Stomach (tissue), 8 donors: ENCODE measurements at regions not wholly inside any gene's neighbourhood (a gene's known extent, or its start where the extent isn't known, plus 50 kb on each side); places are given as distances from the start of the nearest gene placed in this dataset.

Experiments
- DNase-seq, 2 donors: peaks; one replicate each; pipeline versions ENCODE4 v3.0.0 to v3.0.0-alpha.2; 2013 to 2019
- H3K27ac ChIP-seq, 5 donors: fragments of 200-600 bp in 4 of 5; sonication (generic) in 4 of 5; one replicate each; pipeline ENCODE4 v1.5.1; 2013 to 2019; ENCODE audit warnings: mild to moderate bottlenecking in 1 of 5, moderate library complexity in 1 of 5
- H3K27me3 ChIP-seq, 3 donors: fragments of 200-600 bp; sonication (generic); one replicate each; pipeline ENCODE4 v1.5.1; 2017 to 2019; ENCODE audit warnings: mixed run types in 1 of 3
- H3K36me3 ChIP-seq, 4 donors: fragments of 200-600 bp; sonication (generic); 1 replicate in 3 of 4; 2 replicates in 1 of 4; pipeline ENCODE4 v1.5.1; 2016 to 2019
- H3K4me1 ChIP-seq, 4 donors: fragments of 200-600 bp; sonication (generic); one replicate each; pipeline ENCODE4 v1.5.1; 2016 to 2019
- H3K4me3 ChIP-seq, 4 donors: fragments of 200-600 bp; sonication (generic) in 3 of 4; one replicate each; pipeline ENCODE4 v1.5.1; 2016 to 2019; ENCODE audit warnings: mild to moderate bottlenecking in 1 of 4
- H3K9me3 ChIP-seq, 4 donors: fragments of 200-600 bp; sonication (generic); one replicate each; pipeline ENCODE4 v1.5.1; 2016 to 2019
- CTCF ChIP-seq, 7 experiments: fragments of 450-650 bp in 4 of 7; fragments of 200-600 bp in 3 of 7; sonication (generic) in 3 of 7; IDR thresholded peaks; one replicate each; pipeline ENCODE4 v1.5.1; 2016 to 2019; ENCODE audit warnings: antibody characterized with exemption in 7 of 7, control low read depth in 2 of 7, mild to moderate bottlenecking in 1 of 7
- EP300 ChIP-seq: sonication (generic); formaldehyde crosslinking; IDR thresholded peaks from one replicate; pipeline ENCODE4 v1.6.1; 2017; ENCODE audit warnings: antibody characterized with exemption
- POLR2A ChIP-seq, 4 donors: fragments of 450-650 bp; IDR thresholded peaks; one replicate each; pipeline ENCODE4 v1.6.1; 2016; ENCODE audit warnings: antibody characterized with exemption in 4 of 4, control low read depth in 2 of 4, mild to moderate bottlenecking in 1 of 4, moderate library complexity in 1 of 4
- POLR2AphosphoS5 ChIP-seq, 3 donors: sonication (generic); formaldehyde crosslinking; IDR thresholded peaks; one replicate each; pipeline ENCODE4 v1.6.1; 2016; ENCODE audit warnings: antibody characterized with exemption in 3 of 3
- WGBS, 5 donors: extraction: QIAGEN DNeasy Blood & Tissue Kit in 3 of 5; methylation state at CpG; one replicate each; pipeline versions ENCODE4 v1.1.5 to v1.1.7; 2013 to 2018; 5-methylcytosine and 5-hydroxymethylcytosine counted together
- intact Hi-C: fragments of 100-400 bp; cut with DNase I; formaldehyde crosslinking; loops from one replicate; pipeline ENCODE4 v1.15.1; 2023; ENCODE audit warnings: low total_unique reads
- donor health status: healthy with polysubstance abuse.
- donor health status: Bipolar disorder and iron deficiency.
- donor health status: healthy.

- H3K36me3 ChIP-seq: no peaks in the 10 kb centered on the region
- no peak overlapping the region for H3K27ac ChIP-seq
- 50 to 84% (median 76%) methylated on average over 1 of the region's 1 CpG for WGBS, 5 donors
- H3K4me3 ChIP-seq: no peak overlapping the region
- intact Hi-C loops: no loop called here
- no peaks in the 10 kb centered on the region for H3K4me1 ChIP-seq
- TF ChIP-seq EP300 (no peak), CTCF (IDR thresholded peaks at IDR 0.05) (no peak), POLR2AphosphoS5 (IDR thresholded peaks at IDR 0.05) (no peak), POLR2A (IDR thresholded peaks at IDR 0.05) (no peak)
- H3K9me3 ChIP-seq: peaks cover 0 to 3% (median 0%) of the 10 kb centered on the region in 4 donors
- DNase-seq: no peak
- no peaks in the 10 kb centered on the region for H3K27me3 ChIP-seq
Measured at GRCh38 chr2:123500346-123500745, 524.7 kb upstream of the CNTNAP5 start.

GRCh38 chr2:123500988-123501387 lies 524.1 kb upstream of the CNTNAP5 start:
- TF ChIP-seq CTCF (IDR thresholded peaks at IDR 0.05): no peak
- no peak for TF ChIP-seq POLR2AphosphoS5 (IDR thresholded peaks at IDR 0.05)
- TF ChIP-seq POLR2A (IDR thresholded peaks at IDR 0.05): no peak
- no peak for TF ChIP-seq EP300
- Histone ChIP-seq H3K27ac (no peak overlapping the region), H3K9me3 (no peaks in the 10 kb centered on the region), H3K27me3 (no peaks in the 10 kb centered on the region), H3K4me1 (no peaks in the 10 kb centered on the region), H3K36me3 (no peaks in the 10 kb centered on the region), H3K4me3 (no peak overlapping the region)
- DNase-seq: no peak
- intact Hi-C loops: no loop called here
- 66 to 79% (median 70%) methylated on average over 2 of the region's 2 CpGs for WGBS, 5 donors

GRCh38 chr2:123502931-123503330 lies 522.2 kb upstream of the CNTNAP5 start:
- no peak for DNase-seq
- TF ChIP-seq EP300: no peak
- TF ChIP-seq POLR2A (IDR thresholded peaks at IDR 0.05): no peak
- no peak for TF ChIP-seq CTCF (IDR thresholded peaks at IDR 0.05)
- Histone ChIP-seq H3K36me3 (no peaks in the 10 kb centered on the region), H3K4me3 (no peak overlapping the region), H3K27me3 (no peaks in the 10 kb centered on the region), H3K27ac (no peak overlapping the region), H3K4me1 (no peaks in the 10 kb centered on the region), H3K9me3 (no peaks in the 10 kb centered on the region)
- intact Hi-C loops: no loop called here
- 45 to 66% (median 63%) methylated on average over 4 of the region's 4 CpGs for WGBS, 5 donors

GRCh38 chr2:123512547-123512946 lies 512.5 kb upstream of the CNTNAP5 start:
- intact Hi-C loops: no loop called here
- Histone ChIP-seq H3K4me3 (no peak overlapping the region), H3K36me3 (no peaks in the 10 kb centered on the region), H3K4me1 (no peaks in the 10 kb centered on the region), H3K27ac (no peak overlapping the region), H3K27me3 (no peaks in the 10 kb centered on the region), H3K9me3 (no peaks in the 10 kb centered on the region)
- WGBS, 5 donors: 78 to 82% (median 80%) methylated on average over 7 of the region's 7 CpGs
- no peak for DNase-seq
- no peak for TF ChIP-seq CTCF (IDR thresholded peaks at IDR 0.05)
- TF ChIP-seq EP300: no peak
- no peak for TF ChIP-seq POLR2AphosphoS5 (IDR thresholded peaks at IDR 0.05)
- TF ChIP-seq POLR2A (IDR thresholded peaks at IDR 0.05): no peak
